K562 (cell line): ENCODE measurements at regions not wholly inside any gene's neighbourhood (a gene's known extent, or its start where the extent isn't known, plus 50 kb on each side); places are given as distances from the start of the nearest gene placed in this dataset.

ENCODE experiments used
- ATAC-seq: fragments of 200-7000 bp; cut with Tn5 transposase; 3 replicates; pipeline ENCODE4 v1.9.1; 2020; ENCODE audit warnings: moderate library complexity
- BruUV-seq: library from RNA; stranded (reverse); fragments of 400-500 nt; replicated peaks from 2 replicates; lab custom pipeline; 2021; lab: Mats Ljungman, UMichigan
- CTCF ChIA-PET: fragments of 300-600 bp; formaldehyde crosslinking; extraction: SDS; loops from one replicate; lab custom pipeline; 2021; ENCODE audit warnings: low intra/inter-chr PET ratio; lab: Yijun Ruan, JAX
- POLR2A ChIA-PET: fragments of 300-600, 350-650 bp; sonication (Branson Sonifier 250); formaldehyde crosslinking; extraction: SDS; loops from one replicate; lab custom pipeline; 2021; ENCODE audit warnings: antibody characterized with exemption, inconsistent platforms; lab: Yijun Ruan, JAX
- DNase-seq, 4 experiments: peaks; one replicate each; pipeline versions ENCODE4 v3.0.0 to v3.0.0-alpha.2; 2011 to 2018; ENCODE audit warnings: low spot score in 3 of 4, mixed read lengths in 3 of 4; ENCODE audit errors: extremely low read depth in 1 of 4
- FAIRE-seq: peaks from 2 replicates; lab custom pipeline; 2011; peaks lifted over from hg19 to GRCh38; lab: Jason Lieb, UNC
- H2AFZ ChIP-seq: 2 replicates; pipeline ENCODE4 v1.6.0; 2011; ENCODE audit warnings: low read depth, low read length, control low read depth, inconsistent platforms
- H3K27ac ChIP-seq: fragments of 200-600 bp; 3 replicates; pipeline ENCODE4 v1.8.0; 2011; ENCODE audit warnings: low read depth, mild to moderate bottlenecking, control low read depth, inconsistent platforms, low read length, moderate library complexity, mixed read lengths; ENCODE audit errors: extremely low read depth
- H3K27me3 ChIP-seq, 2 experiments: fragments of 300-600 bp in 1 of 2; 2 replicates in 1 of 2; 3 replicates in 1 of 2; pipeline versions ENCODE4 v1.6.0 to v1.8.0; 2011; ENCODE audit warnings: inconsistent platforms in 2 of 2, low read length in 2 of 2, mild to moderate bottlenecking in 1 of 2, mixed read lengths in 1 of 2, moderate library complexity in 1 of 2; ENCODE audit not compliant: control insufficient read depth in 2 of 2, insufficient read depth in 2 of 2
- H3K36me3 ChIP-seq: fragments of 300-600 bp; 3 replicates; pipeline ENCODE4 v1.8.0; 2011; ENCODE audit warnings: mild to moderate bottlenecking, low read length, inconsistent platforms; ENCODE audit not compliant: control insufficient read depth, insufficient read depth
- H3K4me1 ChIP-seq, 2 experiments: fragments of 200-600 bp in 1 of 2; replicated peaks in 1 of 2; 2 replicates in 1 of 2; 3 replicates in 1 of 2; pipeline versions ENCODE4 v1.5.1 to v1.8.0; 2011; ENCODE audit warnings: inconsistent platforms in 2 of 2, low read length in 2 of 2, mild to moderate bottlenecking in 1 of 2, mixed read lengths in 1 of 2, moderate library complexity in 1 of 2; ENCODE audit not compliant: control insufficient read depth in 2 of 2, insufficient read depth in 2 of 2
- H3K4me2 ChIP-seq: 2 replicates; pipeline ENCODE4 v1.6.1; 2011; ENCODE audit warnings: low read length, control low read depth, inconsistent platforms, mixed read lengths; ENCODE audit not compliant: insufficient read depth
- H3K4me3 ChIP-seq: fragments of 200-600 bp; sonication (generic), shearing (Covaris generic); 2 replicates; pipeline ENCODE4 v1.5.1; 2016; ENCODE audit warnings: control low read depth, inconsistent platforms
- H3K79me2 ChIP-seq: fragments of 200-600 bp; 3 replicates; pipeline ENCODE4 v1.8.0; 2011; ENCODE audit warnings: low read length, inconsistent platforms; ENCODE audit not compliant: control insufficient read depth, insufficient read depth
- H3K9ac ChIP-seq, 2 experiments: 2 replicates each; pipeline versions ENCODE4 v1.6.0 to v1.6.1; 2011; ENCODE audit warnings: low read depth in 2 of 2, low read length in 2 of 2, control low read depth in 1 of 2, inconsistent platforms in 1 of 2, mild to moderate bottlenecking in 1 of 2, mixed read lengths in 1 of 2; ENCODE audit not compliant: insufficient read depth in 1 of 2
- H3K9me1 ChIP-seq: one replicate; pipeline ENCODE4 v1.6.0; 2011; ENCODE audit warnings: inconsistent platforms, mild to moderate bottlenecking, low read length, moderate library complexity; ENCODE audit not compliant: control insufficient read depth, insufficient read depth
- H3K9me3 ChIP-seq: replicated peaks from 2 replicates; pipeline ENCODE4 v1.5.1; 2011; ENCODE audit warnings: low read depth, low read length, inconsistent platforms; ENCODE audit not compliant: control insufficient read depth, insufficient read depth
- H4K20me1 ChIP-seq: replicated peaks from 2 replicates; pipeline ENCODE4 v1.6.1; 2011; ENCODE audit warnings: low read length, inconsistent platforms, mixed read lengths; ENCODE audit not compliant: control insufficient read depth, insufficient read depth
- CBX8 ChIP-seq: fragments of 200-600 bp; sonication (generic); IDR thresholded peaks from 2 replicates; pipeline ENCODE4 v1.6.1; 2012; ENCODE audit warnings: borderline replicate concordance, mixed run types, low read depth, mild to moderate bottlenecking, moderate library complexity, mixed read lengths, low read length, control low read depth, inconsistent platforms; ENCODE audit not compliant: poor library complexity, severe bottlenecking; ENCODE audit errors: extremely low read depth
- TFAM ChIP-seq: fragments of 250-450 bp; sonication (Bioruptor Pico); conservative IDR thresholded peaks from 2 replicates; pipeline ENCODE4 v1.5.0; 2021; ENCODE audit warnings: mild to moderate bottlenecking, moderate library complexity
- ZBTB7A ChIP-seq: IDR thresholded peaks from 2 replicates; pipeline ENCODE4 v1.6.1; 2011; ENCODE audit warnings: low read depth, mild to moderate bottlenecking, low read length, moderate library complexity, borderline replicate concordance; ENCODE audit not compliant: control insufficient read depth
- ZNF316 ChIP-seq: fragments of 450-650 bp; IDR thresholded peaks from 2 replicates; pipeline ENCODE4 v1.6.1; 2016
- ZNF707 ChIP-seq: fragments of 250-450 bp; sonication (Bioruptor Pico); conservative IDR thresholded peaks from 2 replicates; pipeline ENCODE4 v1.8.0; 2022; ENCODE audit warnings: inconsistent platforms, mild to moderate bottlenecking, moderate library complexity
- WGBS: fragments of 100-300 bp; shearing (Covaris generic); methylation state at CpG from one replicate; pipeline ENCODE4 v1.1.6; 2016; ENCODE audit warnings: low coverage, mixed read lengths; ENCODE audit not compliant: insufficient coverage; ENCODE audit errors: missing lambda C conversion rate; 5-methylcytosine and 5-hydroxymethylcytosine counted together
- in situ Hi-C: fragments of 300-500 bp; cut with MboI; formaldehyde crosslinking; loops from 4 replicates; pipeline ENCODE4 v1.15.0; 2018; ENCODE audit warnings: inconsistent platforms, mixed read lengths
- intact Hi-C: fragments of 100-400 bp; cut with micrococcal nuclease; formaldehyde crosslinking; loops from 2 replicates; pipeline ENCODE4 v1.14.2; 2022
- TF ChIP-seq, protein P1 (sequence below): fragments of 450-650 bp; IDR thresholded peaks from 2 replicates; pipeline ENCODE4 v1.7.0; 2016; ENCODE audit warnings: borderline replicate concordance
- TF ChIP-seq, protein P2 (sequence below), 3 experiments: IDR thresholded peaks in 2 of 3; conservative IDR thresholded peaks in 1 of 3; 2 replicates each; pipeline ENCODE4 v1.5.1; 2011 to 2012; ENCODE audit warnings: low read length in 3 of 3, mild to moderate bottlenecking in 3 of 3, control low read depth in 2 of 3, improper control_type of control experiment in 1 of 3, inconsistent platforms in 1 of 3, low read depth in 1 of 3, mixed read lengths in 1 of 3, moderate library complexity in 1 of 3; ENCODE audit not compliant: insufficient read depth in 2 of 3

DNA sequence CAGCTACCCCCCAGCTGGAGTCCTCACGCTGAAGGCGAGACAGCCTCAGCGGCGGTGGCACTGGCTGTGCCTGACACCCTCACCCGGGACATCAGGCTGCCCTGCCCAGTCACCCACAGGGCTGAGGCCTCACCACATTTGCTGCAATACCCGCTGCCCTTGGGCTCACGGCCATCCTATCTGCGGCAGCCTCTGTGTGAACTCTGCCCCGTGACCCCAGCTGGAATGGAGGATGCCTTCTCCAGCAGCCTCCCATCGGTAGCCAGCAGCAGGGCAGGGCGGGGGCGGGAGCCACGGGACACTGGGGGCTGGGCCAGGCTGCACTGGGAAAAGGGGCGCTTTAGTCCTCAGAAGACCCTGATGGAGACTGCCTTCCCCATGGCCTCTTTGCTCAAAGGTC, 112.4 kb upstream of the ZBTB40 start (continued):
- TF ChIP-seq, protein P1, sequence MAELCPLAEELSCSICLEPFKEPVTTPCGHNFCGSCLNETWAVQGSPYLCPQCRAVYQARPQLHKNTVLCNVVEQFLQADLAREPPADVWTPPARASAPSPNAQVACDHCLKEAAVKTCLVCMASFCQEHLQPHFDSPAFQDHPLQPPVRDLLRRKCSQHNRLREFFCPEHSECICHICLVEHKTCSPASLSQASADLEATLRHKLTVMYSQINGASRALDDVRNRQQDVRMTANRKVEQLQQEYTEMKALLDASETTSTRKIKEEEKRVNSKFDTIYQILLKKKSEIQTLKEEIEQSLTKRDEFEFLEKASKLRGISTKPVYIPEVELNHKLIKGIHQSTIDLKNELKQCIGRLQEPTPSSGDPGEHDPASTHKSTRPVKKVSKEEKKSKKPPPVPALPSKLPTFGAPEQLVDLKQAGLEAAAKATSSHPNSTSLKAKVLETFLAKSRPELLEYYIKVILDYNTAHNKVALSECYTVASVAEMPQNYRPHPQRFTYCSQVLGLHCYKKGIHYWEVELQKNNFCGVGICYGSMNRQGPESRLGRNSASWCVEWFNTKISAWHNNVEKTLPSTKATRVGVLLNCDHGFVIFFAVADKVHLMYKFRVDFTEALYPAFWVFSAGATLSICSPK, result no peak
- TF ChIP-seq TFAM (CRISPR knock-in tag) (no peak), ZBTB7A (0 out of 2 replicates have a peak, but pooled peaks have one; percentile 19), CBX8 (no peak)

DNA sequence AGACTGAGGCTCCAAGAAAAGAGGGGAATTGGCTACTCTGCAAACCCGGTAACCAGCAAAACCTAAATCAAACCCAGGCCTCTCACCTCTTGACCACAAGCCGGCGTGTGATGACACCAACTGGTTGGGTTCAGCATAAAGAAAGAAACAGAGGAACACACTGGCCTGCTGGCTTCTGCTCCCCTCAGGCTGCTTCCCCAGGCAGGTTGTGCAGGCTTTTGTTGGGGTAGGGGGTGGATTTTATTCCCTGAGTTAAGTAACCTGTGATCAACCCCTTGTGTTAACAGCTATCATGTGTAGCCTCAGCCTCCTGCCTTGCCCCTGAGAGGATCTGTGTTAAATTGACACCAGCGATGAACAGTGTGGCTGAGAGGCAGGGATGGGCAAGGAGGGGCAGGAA, 111.6 kb upstream of the ZBTB40 start:
- peaks cover 0 to 20% of the 10 kb centered on the region in 2 experiments; a peak in 3 of 5 replicates for H3K4me1 ChIP-seq
- ChIA-PET POLR2A (interaction anchor here (0.7 to 1.0 kb wide), 2 partner anchors 11 to 71 kb away, joined by 3 read pairs; no protein-coding TSS in a partner anchor), CTCF (no interaction called here)
- H3K9me3 ChIP-seq, result no peaks in the 10 kb centered on the region
- no peak overlapping the region for H2AFZ ChIP-seq
- WGBS, result 2% methylated on average over 4 of the region's 4 CpGs
- H3K27me3 ChIP-seq, result peaks cover 41 to 63% of the 10 kb centered on the region in 2 experiments
- H3K36me3 ChIP-seq, result no peaks in the 10 kb centered on the region
- intact Hi-C loops, result no loop called here
- ATAC-seq (no peak), DNase-seq (no peak), FAIRE-seq (peak; percentile 44)
- no peaks in the 10 kb centered on the region for H3K79me2 ChIP-seq
- H4K20me1 ChIP-seq, result peaks cover 16% of the 10 kb centered on the region; the same call in 1 of the 2 replicates
- in situ Hi-C loops, result no loop called here
- no peak overlapping the region for H3K4me3 ChIP-seq
- no peaks in the 10 kb centered on the region for H3K9me1 ChIP-seq
- TF ChIP-seq, protein P2, sequence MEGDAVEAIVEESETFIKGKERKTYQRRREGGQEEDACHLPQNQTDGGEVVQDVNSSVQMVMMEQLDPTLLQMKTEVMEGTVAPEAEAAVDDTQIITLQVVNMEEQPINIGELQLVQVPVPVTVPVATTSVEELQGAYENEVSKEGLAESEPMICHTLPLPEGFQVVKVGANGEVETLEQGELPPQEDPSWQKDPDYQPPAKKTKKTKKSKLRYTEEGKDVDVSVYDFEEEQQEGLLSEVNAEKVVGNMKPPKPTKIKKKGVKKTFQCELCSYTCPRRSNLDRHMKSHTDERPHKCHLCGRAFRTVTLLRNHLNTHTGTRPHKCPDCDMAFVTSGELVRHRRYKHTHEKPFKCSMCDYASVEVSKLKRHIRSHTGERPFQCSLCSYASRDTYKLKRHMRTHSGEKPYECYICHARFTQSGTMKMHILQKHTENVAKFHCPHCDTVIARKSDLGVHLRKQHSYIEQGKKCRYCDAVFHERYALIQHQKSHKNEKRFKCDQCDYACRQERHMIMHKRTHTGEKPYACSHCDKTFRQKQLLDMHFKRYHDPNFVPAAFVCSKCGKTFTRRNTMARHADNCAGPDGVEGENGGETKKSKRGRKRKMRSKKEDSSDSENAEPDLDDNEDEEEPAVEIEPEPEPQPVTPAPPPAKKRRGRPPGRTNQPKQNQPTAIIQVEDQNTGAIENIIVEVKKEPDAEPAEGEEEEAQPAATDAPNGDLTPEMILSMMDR (IDR thresholded peaks at IDR 0.05 in 2 of 3, conservative IDR thresholded peaks at IDR 0.05 in 1 of 3; ENCODE audit: insufficient read depth in 2 of 3, low read depth in 1 of 3, low read length in 3 of 3), result 0 out of 6 replicates have a peak, but pooled peaks of 1 of the 3 experiments have one; percentile 3
- TF ChIP-seq ZNF707 (CRISPR knock-in tag) (no peak), ZNF316 (peak; percentile 23; the same call in 1 of the 2 replicates)
- no peak overlapping the region for H3K27ac ChIP-seq
- no peak overlapping the region for H3K4me2 ChIP-seq
- BruUV-seq, result no TSS peak
- H3K9ac ChIP-seq, result no peak overlapping the region
